ELR (cell line): ENCODE measurements at regions not wholly inside any gene's neighbourhood (a gene's known extent, or its start where the extent isn't known, plus 50 kb on each side); places are given as distances from the start of the nearest gene placed in this dataset.
"Not testable (repeated sequence)": the region's sequence is repeated elsewhere in the genome, so short reads cannot be mapped to it uniquely, and the experiment has no call there.

ENCODE experiments used
- DNase-seq: peaks from one replicate; pipeline ENCODE4 v3.0.0-alpha.2; 2015; ENCODE audit warnings: low read depth

GRCh38 chr2:16034975-16035746 lies 94.8 kb downstream of the MYCN start:
- DNase-seq, result no peak

DNA sequence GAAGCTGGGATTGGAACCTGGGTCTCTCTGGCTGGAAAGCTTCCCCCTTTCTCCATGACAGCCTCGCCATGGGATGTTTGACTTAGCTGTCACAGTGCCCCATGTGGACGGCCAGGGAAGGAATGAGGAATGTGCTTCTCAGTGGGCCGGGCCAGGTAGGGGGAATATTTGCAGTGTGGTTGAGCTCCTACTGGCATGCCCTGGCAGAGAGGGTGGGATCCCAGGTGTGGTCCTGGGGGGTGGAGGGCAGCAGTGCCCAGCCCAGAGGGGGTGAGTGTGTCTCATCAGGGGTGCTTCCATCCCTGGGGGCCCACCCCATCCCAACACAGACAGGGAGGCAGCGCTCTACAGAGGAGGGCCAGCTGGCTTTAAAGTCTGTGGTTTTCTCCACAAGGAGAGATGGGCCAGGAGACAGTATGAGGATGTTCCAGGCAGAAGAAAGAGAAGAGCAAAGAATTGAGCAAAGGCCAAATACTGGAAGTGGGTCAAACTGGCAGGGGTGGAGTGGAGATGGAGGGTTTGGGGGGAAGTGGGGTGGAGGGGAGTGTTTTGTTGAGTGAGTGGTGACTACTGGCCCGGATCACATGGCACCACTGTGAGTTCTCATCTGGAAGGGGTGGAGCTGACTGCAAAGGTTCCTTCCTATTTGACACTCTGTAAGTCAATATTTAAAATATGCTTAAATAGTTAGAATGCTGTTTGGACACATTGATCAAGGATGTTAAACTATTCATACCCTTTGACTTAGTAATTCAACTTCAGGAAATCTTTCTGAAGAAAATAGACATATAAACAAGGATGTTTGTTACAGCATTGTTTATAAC lies 94.0 kb downstream of the MYCN start:
- no peak for DNase-seq

DNA sequence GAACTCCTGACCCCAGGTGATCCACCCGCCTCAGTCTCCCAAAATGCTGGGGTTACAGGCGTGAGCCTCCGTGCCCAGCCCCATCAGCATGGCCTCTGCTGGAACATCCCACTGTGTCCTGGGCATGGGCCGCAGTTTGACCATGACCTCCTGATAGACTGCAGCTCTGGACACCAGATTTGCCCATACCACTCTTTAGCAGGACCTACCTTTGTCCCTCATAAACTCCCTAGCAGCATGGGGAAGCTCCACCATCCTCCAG lies 92.6 kb downstream of the MYCN start:
- no peak for DNase-seq

DNA sequence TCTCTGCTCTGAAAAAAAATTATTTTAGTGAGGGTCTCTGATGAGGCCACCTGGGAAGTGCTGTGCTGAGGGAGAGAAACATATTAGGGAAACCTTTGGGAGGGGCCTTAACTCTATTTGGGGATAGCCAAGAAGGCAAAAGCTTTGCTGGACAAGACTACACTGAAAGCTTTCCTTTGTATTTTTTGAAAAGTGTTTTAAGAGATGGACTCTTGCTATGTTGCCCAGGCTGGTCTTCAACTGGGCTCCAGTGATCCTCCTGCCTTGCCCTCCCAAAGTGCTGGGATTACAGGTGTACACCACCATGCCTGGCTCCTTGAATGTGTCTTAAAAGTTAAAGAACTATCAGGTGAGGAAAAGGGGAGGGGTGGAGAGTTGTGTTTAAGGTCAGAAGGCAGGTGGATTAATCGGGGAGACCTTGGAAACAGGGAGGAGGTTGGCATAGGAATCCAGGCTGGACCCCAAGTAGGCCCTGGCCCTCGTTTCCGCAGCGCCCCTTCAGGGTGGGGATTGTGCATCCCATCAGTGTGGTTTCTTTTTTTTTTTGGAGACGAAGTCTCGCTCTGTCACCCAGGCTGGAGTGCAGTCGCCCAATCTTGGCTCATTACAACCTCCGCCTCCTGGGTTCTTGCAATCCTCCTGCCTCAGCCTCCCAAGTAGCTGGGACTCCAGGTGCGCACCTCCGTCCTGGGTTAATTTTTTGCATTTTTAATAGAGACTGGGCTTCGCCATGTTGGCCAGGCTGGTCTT lies 92.1 kb downstream of the MYCN start:
- no peak for DNase-seq

GRCh38 chr2:16031848-16032159 lies 91.5 kb downstream of the MYCN start:
- DNase-seq, result no peak

GRCh38 chr2:16031058-16031847 lies 90.9 kb downstream of the MYCN start:
- no peak for DNase-seq

DNA sequence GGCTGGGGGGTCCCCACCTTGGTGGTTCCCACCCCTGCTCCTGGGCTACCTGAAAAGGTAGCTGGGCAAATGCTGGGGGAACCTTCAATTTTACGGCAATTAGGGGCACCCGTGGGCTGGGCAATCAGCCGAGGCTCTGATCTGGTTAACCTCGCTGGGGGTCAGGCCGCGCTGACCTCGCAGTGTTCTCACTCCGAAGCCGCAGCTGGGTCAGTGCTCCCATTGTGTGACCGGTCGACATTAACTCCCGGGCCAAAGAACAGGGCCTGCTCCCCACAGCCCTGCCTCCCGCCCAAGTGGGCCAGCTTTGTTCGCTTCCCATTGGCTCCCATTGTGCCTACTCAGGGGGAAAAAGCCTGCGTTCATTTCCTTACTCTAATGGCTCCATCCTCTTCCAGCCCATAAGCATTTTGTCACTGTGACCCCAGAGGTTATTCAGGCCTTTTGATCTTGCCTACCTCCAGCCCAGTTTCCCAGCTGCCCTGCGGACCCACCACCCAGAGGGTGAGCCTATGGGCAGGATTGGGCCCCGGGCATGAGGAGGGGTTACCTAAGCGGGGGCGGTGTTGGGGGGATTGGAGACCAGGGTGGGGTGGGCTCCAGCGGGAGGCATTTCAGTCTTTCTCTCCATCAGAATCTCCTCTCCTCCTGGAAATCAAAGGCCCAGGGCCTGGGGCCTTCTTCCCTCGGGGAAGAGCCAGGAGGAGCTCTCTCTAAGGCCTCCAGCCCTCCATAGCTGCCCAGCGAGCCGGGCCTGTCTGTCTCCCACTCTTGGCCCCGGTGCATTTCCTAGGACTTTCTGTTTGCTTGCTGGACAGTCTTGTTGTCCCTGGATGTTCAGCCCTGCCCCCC lies 90.1 kb downstream of the MYCN start:
- DNase-seq, result no peak

- DNase-seq, result no peak
These were observed 88.3 kb downstream of the MYCN start for GRCh38 chr2:16028644-16029043.

GRCh38 chr2:16026816-16027501 lies 86.6 kb downstream of the MYCN start:
- no peak for DNase-seq

DNA sequence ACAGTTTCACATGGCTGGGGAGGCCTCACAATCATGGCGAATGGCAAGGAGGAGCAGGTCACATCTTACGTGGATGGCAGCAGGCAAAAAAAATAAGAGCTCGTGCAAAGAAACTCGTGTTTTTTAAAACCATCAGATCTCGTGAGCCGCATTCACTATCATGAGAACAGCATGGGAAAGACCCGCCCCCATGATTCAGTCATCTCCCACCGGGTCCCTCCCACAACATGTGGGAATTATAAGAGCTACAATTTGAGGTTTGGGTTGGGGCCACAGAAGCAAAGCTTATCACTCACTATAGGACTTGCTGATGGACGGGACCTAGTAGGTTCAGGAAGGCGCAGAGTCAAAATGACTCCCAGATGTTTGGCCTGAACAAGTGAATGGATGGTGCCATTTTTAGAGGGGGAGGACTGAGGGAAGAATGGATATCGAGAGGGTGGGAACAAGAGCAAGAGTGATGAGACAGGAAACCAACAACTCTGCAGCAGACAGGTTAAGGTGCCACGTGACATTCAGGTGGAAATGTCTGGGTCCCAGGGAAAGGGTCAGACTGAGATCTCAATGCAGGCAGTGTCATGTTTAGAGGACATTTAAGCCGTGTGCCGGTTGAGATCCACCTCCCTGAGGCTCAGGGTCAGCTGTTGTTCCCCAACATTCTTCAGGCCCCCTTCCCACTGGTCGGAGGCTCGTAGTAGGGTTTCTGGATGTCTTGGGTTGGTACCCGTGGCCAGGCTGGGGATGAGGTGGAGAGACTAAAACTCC lies 85.7 kb downstream of the MYCN start:
- DNase-seq, result no peak

DNA sequence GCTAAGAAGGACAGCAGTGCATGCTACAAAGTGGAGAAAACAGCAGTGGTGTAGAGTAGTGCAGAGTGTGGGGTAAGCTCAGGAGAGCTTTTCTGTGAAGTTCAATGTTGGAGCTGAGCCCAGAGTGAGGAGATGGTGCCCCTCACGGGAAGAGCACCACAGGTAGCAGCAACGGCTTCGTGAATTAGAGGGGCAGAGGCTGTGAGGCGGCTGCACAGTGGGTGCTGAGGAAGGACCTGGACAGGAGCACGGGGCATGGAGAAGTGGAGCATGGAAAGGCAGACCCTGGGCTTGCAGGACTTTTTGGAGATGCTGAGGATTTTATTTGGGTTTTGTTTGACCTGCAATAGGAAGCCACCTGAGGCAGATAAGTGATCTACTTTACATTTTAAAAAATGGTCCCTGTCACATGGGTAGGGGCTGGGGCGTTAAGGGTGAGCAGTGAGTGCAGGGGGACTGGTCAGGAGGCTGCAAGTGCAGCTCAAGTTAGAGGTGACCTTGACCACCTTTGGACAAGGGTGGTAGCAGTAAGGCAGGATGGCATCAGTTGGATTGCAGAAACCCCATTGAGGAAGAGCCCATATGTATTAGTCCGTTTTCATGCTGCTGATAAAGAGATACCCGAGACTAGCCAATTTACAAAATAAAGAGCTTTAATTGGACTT lies 85.0 kb downstream of the MYCN start:
- no peak for DNase-seq

GRCh38 chr2:16024628-16025027 lies 84.3 kb downstream of the MYCN start:
- not testable (repeated sequence) for DNase-seq

- no peak for DNase-seq
These were observed 83.4 kb downstream of the MYCN start for GRCh38 chr2:16023506-16024360.

DNA sequence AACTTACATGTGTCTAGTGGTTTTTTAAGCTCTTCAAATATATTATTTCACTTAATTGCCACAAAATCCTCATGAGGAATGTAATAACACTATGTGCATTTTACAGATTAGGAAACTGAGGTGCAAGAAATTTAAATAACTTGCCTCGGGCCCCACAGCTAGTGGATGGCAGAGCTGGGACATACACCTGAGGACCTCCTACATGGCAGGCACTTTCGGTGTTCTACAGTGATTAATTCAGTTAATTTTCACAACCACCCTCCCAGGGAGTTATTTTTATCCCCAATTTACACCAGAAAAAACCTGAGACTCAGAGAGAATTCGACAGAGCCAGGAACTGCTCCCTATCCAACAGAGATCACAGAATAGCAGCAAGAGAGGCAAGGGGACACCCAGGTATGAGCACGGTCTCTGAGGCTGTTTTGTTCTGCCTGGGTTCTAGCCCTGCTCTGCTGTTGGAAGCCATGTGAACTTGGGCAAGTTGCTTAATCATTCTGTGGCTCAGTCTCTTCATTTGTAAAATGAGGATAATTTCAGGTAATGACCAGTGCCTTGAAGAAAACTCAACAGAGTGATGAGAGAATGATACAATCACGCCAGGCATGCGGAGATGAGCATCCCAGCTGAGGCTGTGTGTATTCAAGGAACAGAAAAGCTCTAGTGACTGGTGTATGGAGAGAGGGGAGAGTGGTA lies 82.3 kb downstream of the MYCN start:
- no peak for DNase-seq

GRCh38 chr2:16021611-16022363 lies 81.4 kb downstream of the MYCN start:
- DNase-seq, result no peak

GRCh38 chr2:16020389-16021008 lies 80.1 kb downstream of the MYCN start:
- no peak for DNase-seq
